HL-60 (cell line): ENCODE measurements at regions not wholly inside any gene's neighbourhood (a gene's known extent, or its start where the extent isn't known, plus 50 kb on each side); places are given as distances from the start of the nearest gene placed in this dataset.

Experiments used
- DNase-seq, 2 experiments: peaks; one replicate each; pipeline ENCODE4 v3.0.0-alpha.2; 2010 to 2020; ENCODE audit warnings: low read depth in 1 of 2, low spot score in 1 of 2
- H3K27ac ChIP-seq: fragments of 250-450 bp; sonication (Bioruptor Pico); replicated peaks from 2 replicates; pipeline ENCODE4 v1.5.1; 2020; ENCODE audit warnings: mild to moderate bottlenecking, moderate library complexity
- H3K27me3 ChIP-seq: fragments of 250-450 bp; sonication (Bioruptor Pico); 2 replicates; pipeline ENCODE4 v1.5.1; 2021; ENCODE audit warnings: mild to moderate bottlenecking, moderate library complexity; ENCODE audit not compliant: insufficient read depth, poor library complexity, severe bottlenecking
- H3K4me3 ChIP-seq: replicated peaks from 2 replicates; pipeline ENCODE4 v1.5.1; 2011; ENCODE audit warnings: mild to moderate bottlenecking, control low read depth, low read length; ENCODE audit not compliant: insufficient read depth
- CTCF ChIP-seq: IDR thresholded peaks from one replicate; pipeline ENCODE4 v1.5.1; 2011; ENCODE audit warnings: low read length, control low read depth, inconsistent platforms; ENCODE audit not compliant: insufficient read depth
- GABPA ChIP-seq: IDR thresholded peaks from 2 replicates; pipeline ENCODE4 v1.6.1; 2012; ENCODE audit warnings: low read depth
- POLR2AphosphoS5 ChIP-seq: IDR thresholded peaks from 2 replicates; pipeline ENCODE4 v1.6.1; 2012; ENCODE audit warnings: low read depth
- REST ChIP-seq: IDR thresholded peaks from 2 replicates; pipeline ENCODE4 v1.6.1; 2012; ENCODE audit warnings: low read depth; ENCODE audit not compliant: insufficient replicate concordance
- SPI1 ChIP-seq: IDR thresholded peaks from 2 replicates; pipeline ENCODE4 v1.6.1; 2012; ENCODE audit warnings: low read depth, mild to moderate bottlenecking, borderline replicate concordance

- Histone ChIP-seq H3K27ac (no peak overlapping the region), H3K27me3 (no peaks in the 10 kb centered on the region), H3K4me3 (no peak overlapping the region)
- DNase-seq, result no peak
- TF ChIP-seq REST, result no peak
- TF ChIP-seq POLR2AphosphoS5, result no peak
- no peak for TF ChIP-seq GABPA
- no peak for TF ChIP-seq CTCF
- TF ChIP-seq SPI1, result no peak
These were observed 149.3 kb upstream of the CCNH start for GRCh38 chr5:87562068-87562467.

- H3K27ac ChIP-seq, result no peak overlapping the region
- DNase-seq, result no peak
- no peak for TF ChIP-seq REST
- TF ChIP-seq CTCF, result no peak
- TF ChIP-seq SPI1, result no peak
- TF ChIP-seq GABPA, result no peak
- no peak for TF ChIP-seq POLR2AphosphoS5
- H3K4me3 ChIP-seq, result no peak overlapping the region
- H3K27me3 ChIP-seq, result no peaks in the 10 kb centered on the region
These were observed 147.8 kb upstream of the CCNH start for GRCh38 chr5:87560528-87560927.

- Histone ChIP-seq H3K4me3 (no peak overlapping the region), H3K27me3 (no peaks in the 10 kb centered on the region), H3K27ac (no peak overlapping the region)
- no peak for DNase-seq
- TF ChIP-seq REST (no peak), CTCF (no peak), GABPA (no peak), POLR2AphosphoS5 (no peak), SPI1 (no peak)
These were observed 139.2 kb upstream of the CCNH start for GRCh38 chr5:87551911-87552310.
